ENCODE measurements at regions not wholly inside any gene's neighbourhood (a gene's known extent, or its start where the extent isn't known, plus 50 kb on each side); places are given as distances from the start of the nearest gene placed in this dataset.

- H3F3A ChIP-seq (ENCODE audit: insufficient read depth): no peaks in the 10 kb centered on the region
- no peaks in the 10 kb centered on the region for H3K27me3 ChIP-seq (ENCODE audit: low read length)
- no peak overlapping the region for H3K9ac ChIP-seq (ENCODE audit: low read length)
- no peaks in the 10 kb centered on the region for H3K79me2 ChIP-seq (ENCODE audit: insufficient read depth, low read length)
- H2AFZ ChIP-seq (ENCODE audit: low read depth, low read length, severe bottlenecking): no peak overlapping the region
- H3K4me3 ChIP-seq (ENCODE audit: insufficient read depth, low read length, poor library complexity, severe bottlenecking): no peak overlapping the region
- TF ChIP-seq EZH2phosphoT487 (conservative IDR thresholded peaks at IDR 0.05; ENCODE audit: low read length) (no peak), CTCF (IDR thresholded peaks at IDR 0.05; ENCODE audit: insufficient read depth, low read length, poor library complexity, severe bottlenecking) (no peak)
- no peaks in the 10 kb centered on the region for H3K9me3 ChIP-seq (ENCODE audit: insufficient read depth, low read length)
- H3K4me2 ChIP-seq (ENCODE audit: low read depth, low read length, poor library complexity, severe bottlenecking): no peak overlapping the region
- no peaks in the 10 kb centered on the region for H4K20me1 ChIP-seq (ENCODE audit: low read depth, low read length)
- H3K36me3 ChIP-seq (ENCODE audit: low read length): no peaks in the 10 kb centered on the region
- no peak overlapping the region for H3K27ac ChIP-seq (ENCODE audit: low read depth, low read length)
- no peaks in the 10 kb centered on the region for H3K9me2 ChIP-seq (replicated peaks; ENCODE audit: insufficient read depth, low read length)
Measured at GRCh38 chr11:131160846-131161245, 209.6 kb upstream of the NTM start.

- Histone ChIP-seq H3K9me3 (ENCODE audit: insufficient read depth, low read length) (no peaks in the 10 kb centered on the region), H3K27ac (ENCODE audit: low read depth, low read length) (no peak overlapping the region), H3F3A (ENCODE audit: insufficient read depth) (no peaks in the 10 kb centered on the region), H3K9ac (ENCODE audit: low read length) (no peak overlapping the region), H3K27me3 (ENCODE audit: low read length) (no peaks in the 10 kb centered on the region), H3K9me2 (replicated peaks; ENCODE audit: insufficient read depth, low read length) (no peaks in the 10 kb centered on the region), H3K79me2 (ENCODE audit: insufficient read depth, low read length) (no peaks in the 10 kb centered on the region), H4K20me1 (ENCODE audit: low read depth, low read length) (no peaks in the 10 kb centered on the region), H3K36me3 (ENCODE audit: low read length) (no peaks in the 10 kb centered on the region), H2AFZ (ENCODE audit: low read depth, low read length, severe bottlenecking) (no peak overlapping the region), H3K4me2 (ENCODE audit: low read depth, low read length, poor library complexity, severe bottlenecking) (no peak overlapping the region), H3K4me3 (ENCODE audit: insufficient read depth, low read length, poor library complexity, severe bottlenecking) (no peak overlapping the region)
- TF ChIP-seq EZH2phosphoT487 (conservative IDR thresholded peaks at IDR 0.05; ENCODE audit: low read length) (no peak), CTCF (IDR thresholded peaks at IDR 0.05; ENCODE audit: insufficient read depth, low read length, poor library complexity, severe bottlenecking) (no peak)
Measured at GRCh38 chr11:131163613-131164012, 206.8 kb upstream of the NTM start.

- Histone ChIP-seq H3K27me3 (ENCODE audit: low read length) (no peaks in the 10 kb centered on the region), H3K9me3 (ENCODE audit: insufficient read depth, low read length) (no peaks in the 10 kb centered on the region), H3F3A (ENCODE audit: insufficient read depth) (no peaks in the 10 kb centered on the region), H2AFZ (ENCODE audit: low read depth, low read length, severe bottlenecking) (no peak overlapping the region), H3K4me2 (ENCODE audit: low read depth, low read length, poor library complexity, severe bottlenecking) (no peak overlapping the region), H3K4me3 (ENCODE audit: insufficient read depth, low read length, poor library complexity, severe bottlenecking) (no peak overlapping the region), H3K27ac (ENCODE audit: low read depth, low read length) (no peak overlapping the region), H4K20me1 (ENCODE audit: low read depth, low read length) (no peaks in the 10 kb centered on the region), H3K79me2 (ENCODE audit: insufficient read depth, low read length) (no peaks in the 10 kb centered on the region), H3K9me2 (replicated peaks; ENCODE audit: insufficient read depth, low read length) (no peaks in the 10 kb centered on the region), H3K9ac (ENCODE audit: low read length) (no peak overlapping the region), H3K36me3 (ENCODE audit: low read length) (no peaks in the 10 kb centered on the region)
- no peak for TF ChIP-seq EZH2phosphoT487 (conservative IDR thresholded peaks at IDR 0.05; ENCODE audit: low read length)
- no peak for TF ChIP-seq CTCF (IDR thresholded peaks at IDR 0.05; ENCODE audit: insufficient read depth, low read length, poor library complexity, severe bottlenecking)
Measured at GRCh38 chr11:131165036-131165435, 205.4 kb upstream of the NTM start.

Data from SU-DHL-6 (cell line).